Duodenal mucosa (tissue), 2 donors: ENCODE measurements at regions not wholly inside any gene's neighbourhood (a gene's known extent, or its start where the extent isn't known, plus 50 kb on each side); places are given as distances from the start of the nearest gene placed in this dataset.

Source experiments
- H3K27ac ChIP-seq: one replicate; pipeline ENCODE4 v1.7.0; 2013; ENCODE audit warnings: low read depth, low read length
- H3K27me3 ChIP-seq, 2 donors: one replicate each; pipeline ENCODE4 v1.7.0; 2013; ENCODE audit warnings: low read length in 2 of 2, control low read depth in 1 of 2; ENCODE audit not compliant: insufficient read depth in 2 of 2, control insufficient read depth in 1 of 2
- H3K36me3 ChIP-seq, 2 donors: one replicate each; pipeline ENCODE4 v1.7.0; 2013; ENCODE audit warnings: low read length in 2 of 2, control low read depth in 1 of 2; ENCODE audit not compliant: insufficient read depth in 2 of 2, control insufficient read depth in 1 of 2
- H3K4me1 ChIP-seq, 2 donors: one replicate each; pipeline ENCODE4 v1.7.0; 2013; ENCODE audit warnings: low read length in 2 of 2, control low read depth in 1 of 2; ENCODE audit not compliant: insufficient read depth in 2 of 2, control insufficient read depth in 1 of 2
- H3K4me3 ChIP-seq, 2 donors: one replicate each; pipeline ENCODE4 v1.7.0; 2013; ENCODE audit warnings: low read length in 2 of 2, low read depth in 1 of 2
- H3K9ac ChIP-seq, 2 donors: one replicate each; pipeline ENCODE4 v1.7.0; 2013; ENCODE audit warnings: low read length in 2 of 2, low read depth in 1 of 2
- H3K9me3 ChIP-seq, 2 donors: one replicate each; pipeline ENCODE4 v1.7.0; 2013; ENCODE audit warnings: low read length in 2 of 2, control low read depth in 1 of 2; ENCODE audit not compliant: control insufficient read depth in 1 of 2

DNA sequence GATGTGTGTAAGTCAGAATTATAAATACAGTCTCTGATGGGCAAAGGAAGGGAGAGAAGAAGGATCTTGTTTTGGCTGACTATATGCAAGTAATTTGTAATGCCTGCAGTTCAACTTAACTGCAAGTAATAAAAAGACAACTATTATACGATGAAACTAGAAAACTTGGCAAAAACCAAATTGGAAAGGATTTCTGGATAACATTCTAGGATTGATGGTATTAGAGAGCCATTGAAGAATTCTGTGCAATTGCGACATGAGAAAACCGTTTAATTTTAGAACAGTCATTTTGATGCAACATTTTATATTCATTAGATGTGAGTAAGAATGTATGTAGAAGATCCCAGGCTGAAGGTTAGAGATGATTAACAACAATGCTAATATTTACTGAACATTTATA, 1334.1 kb downstream of the EFNB2 start:
- no peak overlapping the region for H3K27ac ChIP-seq
- H3K9me3 ChIP-seq, result no peaks in the 10 kb centered on the region
- no peak overlapping the region for H3K9ac ChIP-seq
- no peaks in the 10 kb centered on the region for H3K4me1 ChIP-seq
- H3K4me3 ChIP-seq, result no peak overlapping the region
- no peaks in the 10 kb centered on the region for H3K27me3 ChIP-seq
- no peaks in the 10 kb centered on the region for H3K36me3 ChIP-seq

DNA sequence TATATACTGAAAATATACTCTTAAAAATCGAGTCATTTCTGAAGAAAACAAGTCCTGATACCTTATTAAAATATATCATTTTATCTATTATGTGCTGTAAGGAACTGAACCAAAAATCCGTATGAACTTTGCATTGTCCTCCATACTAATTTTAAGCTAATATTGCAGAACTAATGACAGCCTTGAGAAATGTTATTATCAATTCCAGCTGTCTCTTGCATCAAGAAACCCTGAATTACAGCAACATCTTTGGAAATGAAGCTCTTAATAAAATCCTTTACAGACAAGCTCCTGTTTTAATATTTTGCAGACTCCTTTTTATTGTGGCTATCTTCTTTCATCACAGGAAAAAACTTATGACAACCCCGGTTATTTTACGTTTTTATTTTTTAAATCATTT, 1335.3 kb downstream of the EFNB2 start:
- H3K4me3 ChIP-seq, result no peak overlapping the region
- no peak overlapping the region for H3K27ac ChIP-seq
- no peaks in the 10 kb centered on the region for H3K36me3 ChIP-seq
- no peaks in the 10 kb centered on the region for H3K4me1 ChIP-seq
- no peak overlapping the region for H3K9ac ChIP-seq
- H3K9me3 ChIP-seq, result no peaks in the 10 kb centered on the region
- no peaks in the 10 kb centered on the region for H3K27me3 ChIP-seq

DNA sequence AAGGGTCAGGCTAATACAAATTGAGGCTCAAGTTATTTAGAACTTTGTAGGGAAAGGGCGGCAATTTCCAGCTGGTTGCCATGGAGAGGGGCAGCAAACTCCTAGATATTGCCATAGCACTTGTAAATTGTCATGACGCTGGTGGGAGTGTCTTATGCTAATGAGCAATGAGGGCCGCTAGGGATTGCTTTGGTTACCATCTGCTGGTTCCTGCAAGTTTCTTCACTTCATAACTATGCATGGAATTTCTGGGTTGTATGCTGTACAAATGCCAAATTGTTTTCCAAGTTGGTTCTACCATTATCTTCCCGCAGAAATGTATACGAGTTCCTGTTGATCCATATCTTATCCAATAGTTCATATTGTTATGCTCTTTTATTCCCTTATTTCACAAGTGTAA, 1339.4 kb downstream of the EFNB2 start:
- no peaks in the 10 kb centered on the region for H3K9me3 ChIP-seq

DNA sequence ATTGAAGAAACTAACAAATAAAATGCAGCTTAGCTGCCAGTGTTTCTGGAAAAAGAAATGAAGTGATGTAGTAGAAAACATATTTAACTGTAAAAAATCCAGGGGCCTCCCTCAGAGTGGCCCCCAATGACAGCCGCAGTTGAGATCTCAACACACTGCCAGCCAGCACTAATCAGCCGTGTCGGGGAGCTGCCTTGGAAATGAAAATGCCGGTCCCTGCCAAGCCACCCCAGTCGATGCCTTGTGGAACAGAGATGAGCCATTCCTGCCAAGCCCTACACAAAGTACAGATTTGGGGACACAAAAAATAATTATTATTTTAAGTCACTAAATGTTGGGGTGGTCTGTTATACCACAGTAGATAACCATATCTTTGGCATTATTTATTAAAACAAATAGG, 1342.4 kb downstream of the EFNB2 start:
- no peaks in the 10 kb centered on the region for H3K27me3 ChIP-seq
- no peaks in the 10 kb centered on the region for H3K9me3 ChIP-seq
- H3K9ac ChIP-seq, result no peak overlapping the region
- no peak overlapping the region for H3K27ac ChIP-seq
- no peaks in the 10 kb centered on the region for H3K36me3 ChIP-seq
- no peak overlapping the region for H3K4me3 ChIP-seq
- H3K4me1 ChIP-seq, result no peaks in the 10 kb centered on the region

More for the DNA sequence above, 1339.4 kb downstream of the EFNB2 start:
- H3K27ac ChIP-seq, result no peak overlapping the region
- no peaks in the 10 kb centered on the region for H3K36me3 ChIP-seq
- no peak overlapping the region for H3K9ac ChIP-seq
- H3K27me3 ChIP-seq, result no peaks in the 10 kb centered on the region
- H3K4me1 ChIP-seq, result no peaks in the 10 kb centered on the region
- no peak overlapping the region for H3K4me3 ChIP-seq

DNA sequence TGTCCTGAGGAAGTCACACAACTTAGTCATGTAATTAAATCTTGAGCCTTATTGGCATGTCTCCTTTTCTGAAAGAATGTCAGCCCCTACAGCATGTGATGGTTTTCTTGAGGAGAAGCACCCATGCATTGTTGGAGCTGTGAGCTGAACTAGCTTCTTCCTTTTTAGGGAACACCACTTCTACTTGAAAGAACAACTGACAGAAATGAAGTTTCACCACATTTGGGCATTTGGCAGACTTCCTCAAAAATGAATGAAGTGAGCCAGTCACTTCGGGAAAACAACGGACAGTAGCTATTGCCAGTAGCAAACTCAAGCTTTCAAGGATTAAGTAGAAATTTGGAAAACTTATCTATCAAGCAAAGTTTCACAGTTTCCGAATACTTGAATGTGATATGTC, 1351.3 kb downstream of the EFNB2 start:
- Histone ChIP-seq H3K27ac (no peak overlapping the region), H3K36me3 (no peaks in the 10 kb centered on the region), H3K4me3 (no peak overlapping the region), H3K9me3 (no peaks in the 10 kb centered on the region), H3K4me1 (no peaks in the 10 kb centered on the region), H3K27me3 (no peaks in the 10 kb centered on the region), H3K9ac (no peak overlapping the region)

DNA sequence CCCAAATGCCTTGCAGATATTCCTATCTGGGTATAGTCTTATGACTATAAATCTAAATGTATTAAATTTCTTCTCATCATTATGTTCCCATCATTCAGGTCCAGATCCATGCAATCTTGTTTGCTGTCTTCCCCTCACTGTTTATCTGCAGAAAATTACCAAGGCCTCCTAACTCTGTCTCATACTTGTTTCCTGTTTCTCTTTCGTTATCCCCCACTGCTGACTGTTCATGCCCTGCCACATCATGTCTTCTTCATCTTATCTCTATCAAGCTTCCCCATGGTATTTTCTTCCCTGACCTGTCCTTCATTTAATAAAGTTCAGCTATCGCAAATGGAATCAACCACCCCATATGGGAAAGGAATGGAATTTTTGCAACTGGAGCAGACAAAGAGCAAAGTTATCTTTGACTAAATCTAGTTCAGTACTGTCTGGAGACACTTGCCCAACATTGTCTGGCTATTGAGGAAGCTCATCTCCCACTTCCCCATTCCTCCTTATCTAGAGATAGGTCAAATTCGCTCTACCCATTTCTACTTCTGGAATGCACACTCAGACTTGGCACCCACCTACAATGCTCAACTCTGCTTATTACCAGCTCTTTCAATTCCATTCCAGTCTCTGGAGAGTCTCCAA, 1358.1 kb downstream of the EFNB2 start:
- no peak overlapping the region for H3K9ac ChIP-seq
- no peaks in the 10 kb centered on the region for H3K27me3 ChIP-seq
- H3K4me1 ChIP-seq, result no peaks in the 10 kb centered on the region
- no peaks in the 10 kb centered on the region for H3K36me3 ChIP-seq
- H3K4me3 ChIP-seq, result no peak overlapping the region
- H3K27ac ChIP-seq, result no peak overlapping the region
- H3K9me3 ChIP-seq, result no peaks in the 10 kb centered on the region

DNA sequence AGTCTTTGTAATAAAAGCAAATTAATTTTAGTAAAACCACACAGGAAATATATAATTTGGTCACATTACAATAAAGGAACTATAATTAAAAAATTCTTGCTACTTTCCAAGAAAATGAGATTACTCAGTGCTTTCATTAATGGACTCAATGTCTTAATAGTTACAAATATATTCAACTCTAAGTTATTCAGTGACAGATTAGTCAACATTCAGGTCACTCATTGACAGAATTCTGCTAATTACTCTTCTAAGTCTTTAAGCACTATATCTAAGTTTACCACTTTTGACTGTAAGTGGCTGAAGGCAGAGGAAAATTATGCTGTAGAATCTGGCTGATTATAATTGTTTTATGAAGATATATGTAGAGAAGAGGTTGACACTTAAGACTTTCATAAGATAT, 1365.0 kb downstream of the EFNB2 start:
- H3K9me3 ChIP-seq, result no peaks in the 10 kb centered on the region
- H3K9ac ChIP-seq, result no peak overlapping the region
- H3K4me1 ChIP-seq, result no peaks in the 10 kb centered on the region
- H3K27ac ChIP-seq, result no peak overlapping the region
- H3K4me3 ChIP-seq, result no peak overlapping the region
- H3K27me3 ChIP-seq, result no peaks in the 10 kb centered on the region
- no peaks in the 10 kb centered on the region for H3K36me3 ChIP-seq

DNA sequence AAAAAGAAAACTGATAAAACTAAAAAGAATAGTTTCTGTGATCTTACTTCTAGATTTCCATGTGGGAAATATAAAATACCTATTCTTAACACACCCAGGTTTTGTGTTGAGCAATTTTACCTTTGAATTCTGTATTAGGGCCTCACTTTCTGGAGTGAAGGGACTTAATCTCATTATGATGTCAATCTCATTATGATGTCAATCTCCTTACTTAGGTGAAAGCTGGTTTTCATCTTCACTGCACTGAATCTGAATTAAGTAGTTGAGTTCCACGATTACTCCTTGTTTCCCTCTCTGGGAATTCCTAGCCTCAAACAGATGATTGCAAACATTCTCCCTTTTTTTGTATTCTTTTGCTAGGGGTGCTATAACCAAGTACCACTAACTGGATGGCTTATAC, 1367.2 kb downstream of the EFNB2 start:
- Histone ChIP-seq H3K27me3 (no peaks in the 10 kb centered on the region), H3K36me3 (no peaks in the 10 kb centered on the region), H3K27ac (no peak overlapping the region), H3K9me3 (no peaks in the 10 kb centered on the region), H3K9ac (no peak overlapping the region), H3K4me1 (no peaks in the 10 kb centered on the region), H3K4me3 (no peak overlapping the region)

DNA sequence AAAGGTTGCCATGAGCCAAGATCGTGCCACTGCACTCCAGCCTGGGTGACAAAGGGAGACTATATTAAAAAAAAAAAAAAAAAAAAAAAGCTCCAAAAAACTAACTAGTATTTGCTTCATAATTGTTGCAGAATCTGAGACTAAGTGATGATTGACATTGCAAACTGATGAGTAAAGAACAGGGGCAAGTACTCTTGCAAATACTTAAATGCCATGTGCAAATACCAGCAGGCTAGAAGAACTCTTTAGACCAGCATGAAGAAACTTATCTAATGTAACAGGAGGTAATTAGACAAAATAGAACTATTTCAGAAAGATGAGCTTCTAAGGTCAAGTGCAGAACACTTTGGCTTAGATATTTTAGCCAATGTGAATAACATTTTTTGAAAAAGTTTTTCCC, 1368.1 kb downstream of the EFNB2 start:
- H3K27ac ChIP-seq, result no peak overlapping the region
- no peak overlapping the region for H3K9ac ChIP-seq

DNA sequence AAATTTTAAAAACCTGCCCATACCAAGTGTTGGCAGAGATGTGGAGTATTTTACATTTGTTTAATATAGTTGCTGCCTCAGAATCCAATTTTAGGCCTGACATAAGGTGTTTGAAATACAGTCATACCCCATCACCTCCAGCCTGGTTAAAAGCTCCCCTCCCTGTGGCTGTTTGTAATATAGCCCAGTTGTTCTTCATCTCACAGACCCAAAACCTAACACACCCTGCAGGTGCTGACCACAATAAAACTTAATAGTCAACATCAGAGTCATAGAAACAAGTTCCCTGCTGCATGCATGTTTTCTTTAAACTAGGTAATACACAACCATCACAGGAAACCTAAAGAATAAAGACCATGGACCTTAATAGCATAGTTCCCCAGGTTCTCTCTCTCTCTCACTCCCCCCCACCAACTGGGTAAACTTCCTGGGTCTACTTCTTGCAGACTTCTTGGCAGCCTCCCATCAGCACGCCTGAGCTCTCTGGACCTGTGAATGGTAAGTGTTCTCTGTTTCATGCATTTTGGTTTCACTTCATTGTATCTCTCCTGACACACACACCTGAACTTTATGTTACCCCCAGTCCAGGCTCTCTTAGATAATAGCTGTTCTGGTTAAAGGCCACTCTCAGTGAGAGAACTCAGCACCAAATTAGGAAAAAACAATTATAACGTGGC, 1369.9 kb downstream of the EFNB2 start:
- H3K27ac ChIP-seq, result no peak overlapping the region
- no peaks in the 10 kb centered on the region for H3K9me3 ChIP-seq
- H3K27me3 ChIP-seq, result no peaks in the 10 kb centered on the region
- no peaks in the 10 kb centered on the region for H3K4me1 ChIP-seq
- H3K9ac ChIP-seq, result no peak overlapping the region
- H3K36me3 ChIP-seq, result no peaks in the 10 kb centered on the region
- no peak overlapping the region for H3K4me3 ChIP-seq

More for the DNA sequence above, 1368.1 kb downstream of the EFNB2 start:
- H3K4me3 ChIP-seq, result no peak overlapping the region
- no peaks in the 10 kb centered on the region for H3K4me1 ChIP-seq
- no peaks in the 10 kb centered on the region for H3K9me3 ChIP-seq
- no peaks in the 10 kb centered on the region for H3K36me3 ChIP-seq
- H3K27me3 ChIP-seq, result no peaks in the 10 kb centered on the region
